Type B pancreatic cell (in vitro differentiated cells): ENCODE measurements at regions not wholly inside any gene's neighbourhood (a gene's known extent, or its start where the extent isn't known, plus 50 kb on each side); places are given as distances from the start of the nearest gene placed in this dataset.
"Not testable (repeated sequence)": the region's sequence is repeated elsewhere in the genome, so short reads cannot be mapped to it uniquely, and the experiment has no call there.

Experiments
- DNase-seq: peaks from one replicate; pipeline ENCODE4 v3.0.0; 2021; ENCODE audit warnings: mixed read lengths; ENCODE audit not compliant: unreplicated experiment; ENCODE audit errors: extremely low spot score
- H3K27ac Mint-ChIP-seq: 2 replicates; pipeline ENCODE4 v1.8.0; 2021; ENCODE audit warnings: mild to moderate bottlenecking, mixed read lengths
- H3K27me3 Mint-ChIP-seq: 2 replicates; pipeline ENCODE4 v1.8.0; 2021; ENCODE audit warnings: mixed read lengths
- H3K36me3 Mint-ChIP-seq: 2 replicates; pipeline ENCODE4 v1.8.0; 2021; ENCODE audit warnings: mixed read lengths
- H3K4me1 Mint-ChIP-seq: one replicate; pipeline ENCODE4 v1.8.0; 2021; ENCODE audit warnings: mixed read lengths; ENCODE audit not compliant: unreplicated experiment
- H3K4me3 Mint-ChIP-seq: 2 replicates; pipeline ENCODE4 v1.8.0; 2021; ENCODE audit warnings: mild to moderate bottlenecking, mixed read lengths
- H3K9me3 Mint-ChIP-seq: 2 replicates; pipeline ENCODE4 v1.8.0; 2021; ENCODE audit warnings: mixed read lengths
- CTCF ChIP-seq: fragments of 200-600 bp; sonication (generic); conservative IDR thresholded peaks from 2 replicates; pipeline ENCODE4 v1.5.0; 2021; ENCODE audit warnings: antibody characterized with exemption, mild to moderate bottlenecking

GRCh38 chr5:102154791-102155605 lies 141.1 kb downstream of the SLCO4C1 start:
- not testable (repeated sequence) for H3K9me3 Mint-ChIP-seq, H3K4me1 Mint-ChIP-seq, H3K27me3 Mint-ChIP-seq, H3K36me3 Mint-ChIP-seq, DNase-seq, H3K27ac Mint-ChIP-seq
- H3K4me3 Mint-ChIP-seq, result peak overlapping the region; percentile 69

GRCh38 chr5:102154291-102154690 lies 141.8 kb downstream of the SLCO4C1 start:
- TF ChIP-seq CTCF, result no peak
- no peak overlapping the region for H3K27ac Mint-ChIP-seq

GRCh38 chr5:102153003-102153759 lies 142.9 kb downstream of the SLCO4C1 start:
- peak; percentile 81 for TF ChIP-seq CTCF
- Mint-ChIP-seq H3K36me3 (no peaks in the 10 kb centered on the region), H3K27ac (peak overlapping the region; percentile 50), H3K4me3 (peak overlapping the region; percentile 71), H3K4me1 (peaks cover 7% of the 10 kb centered on the region), H3K27me3 (no peaks in the 10 kb centered on the region), H3K9me3 (no peaks in the 10 kb centered on the region)
- DNase-seq, result no peak

More at GRCh38 chr5:102154291-102154690, 141.8 kb downstream of the SLCO4C1 start:
- H3K27me3 Mint-ChIP-seq, result no peaks in the 10 kb centered on the region
- peak overlapping the region; percentile 69 for H3K4me3 Mint-ChIP-seq
- peaks cover 7% of the 10 kb centered on the region for H3K4me1 Mint-ChIP-seq
- H3K36me3 Mint-ChIP-seq, result no peaks in the 10 kb centered on the region
- DNase-seq, result no peak
- H3K9me3 Mint-ChIP-seq, result peaks cover 5% of the 10 kb centered on the region

- Mint-ChIP-seq H3K9me3 (no peaks in the 10 kb centered on the region), H3K4me3 (no peak overlapping the region), H3K27ac (no peak overlapping the region), H3K27me3 (no peaks in the 10 kb centered on the region), H3K36me3 (no peaks in the 10 kb centered on the region), H3K4me1 (no peaks in the 10 kb centered on the region)
- no peak for TF ChIP-seq CTCF
- no peak for DNase-seq
These were observed 157.1 kb downstream of the SLCO4C1 start for GRCh38 chr5:102139029-102139428.

DNA sequence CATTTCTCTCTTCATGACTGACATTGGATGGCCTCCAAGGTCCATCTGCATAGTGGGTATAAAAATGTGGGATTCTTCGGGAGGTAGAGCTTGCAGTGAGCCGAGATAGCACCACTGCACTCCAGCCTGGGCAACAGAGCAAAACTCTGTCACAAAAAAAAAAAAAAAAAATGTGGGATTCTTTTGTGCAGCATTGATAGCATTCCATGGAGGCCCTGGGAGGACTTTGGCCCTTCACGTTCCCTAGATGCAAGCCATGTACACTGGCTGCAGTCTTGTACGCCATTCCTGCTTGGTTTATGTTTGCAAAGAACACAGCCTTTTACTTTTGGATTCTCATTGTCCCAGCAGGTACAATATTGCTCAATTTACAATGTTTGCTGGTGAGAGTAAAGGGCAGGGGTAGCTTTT lies 157.8 kb downstream of the SLCO4C1 start:
- Mint-ChIP-seq H3K9me3 (no peaks in the 10 kb centered on the region), H3K27ac (no peak overlapping the region), H3K4me3 (no peak overlapping the region), H3K4me1 (no peaks in the 10 kb centered on the region), H3K27me3 (no peaks in the 10 kb centered on the region), H3K36me3 (no peaks in the 10 kb centered on the region)
- TF ChIP-seq CTCF, result no peak
- DNase-seq, result no peak

DNA sequence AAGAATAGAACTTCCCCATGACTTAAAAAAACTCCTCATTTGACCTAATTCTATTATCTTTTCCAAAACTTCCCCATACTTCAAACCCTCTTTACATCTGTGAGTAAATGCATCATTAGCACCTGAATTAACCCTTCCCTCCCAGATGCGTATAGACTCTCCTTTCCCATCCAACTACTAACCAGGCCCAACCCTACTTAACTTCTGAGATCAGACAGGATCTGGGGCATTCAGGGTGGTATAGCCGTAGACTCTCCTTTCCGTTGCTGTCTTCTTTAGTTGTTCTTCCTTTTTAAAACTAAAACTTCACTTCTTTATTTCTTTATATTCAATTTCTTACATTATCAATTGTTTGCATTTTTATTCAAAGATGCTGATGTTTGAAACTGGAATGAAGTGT lies 165.2 kb downstream of the SLCO4C1 start:
- H3K4me3 Mint-ChIP-seq, result no peak overlapping the region
- no peak for DNase-seq
- H3K36me3 Mint-ChIP-seq, result no peaks in the 10 kb centered on the region
- no peaks in the 10 kb centered on the region for H3K27me3 Mint-ChIP-seq
- no peaks in the 10 kb centered on the region for H3K4me1 Mint-ChIP-seq
- no peaks in the 10 kb centered on the region for H3K9me3 Mint-ChIP-seq
- H3K27ac Mint-ChIP-seq, result no peak overlapping the region
- TF ChIP-seq CTCF, result no peak
